IPS-NIHi7 (cell line): ENCODE measurements at regions not wholly inside any gene's neighbourhood (a gene's known extent, or its start where the extent isn't known, plus 50 kb on each side); places are given as distances from the start of the nearest gene placed in this dataset.

Experiments
- DNase-seq: peaks from one replicate; pipeline ENCODE4 v3.0.0; 2012; ENCODE audit warnings: mixed read lengths; ENCODE audit errors: extremely low spot score

GRCh38 chr9:27880156-27880555, 306.9 kb upstream of the C9orf72 start:
- no peak for DNase-seq

DNA sequence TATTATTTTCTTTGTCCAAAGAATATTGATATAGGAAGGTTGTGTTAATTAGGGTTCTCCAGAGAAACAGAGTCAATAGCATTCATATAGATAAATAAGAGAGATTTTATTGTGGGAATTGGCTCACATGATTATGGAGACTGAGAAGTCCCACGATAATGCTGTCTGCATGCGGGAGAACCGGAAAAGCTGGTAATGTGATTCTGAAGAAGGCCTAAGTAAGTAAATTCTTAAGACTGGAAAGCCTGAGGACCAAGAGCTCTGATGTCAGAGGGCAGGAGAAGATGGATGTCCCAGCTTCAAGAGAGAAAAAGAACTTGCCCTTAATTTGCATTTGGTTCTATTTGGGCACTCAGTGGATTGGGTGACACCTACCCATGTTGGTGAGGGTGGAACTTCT, 307.4 kb upstream of the C9orf72 start:
- no peak for DNase-seq

DNA sequence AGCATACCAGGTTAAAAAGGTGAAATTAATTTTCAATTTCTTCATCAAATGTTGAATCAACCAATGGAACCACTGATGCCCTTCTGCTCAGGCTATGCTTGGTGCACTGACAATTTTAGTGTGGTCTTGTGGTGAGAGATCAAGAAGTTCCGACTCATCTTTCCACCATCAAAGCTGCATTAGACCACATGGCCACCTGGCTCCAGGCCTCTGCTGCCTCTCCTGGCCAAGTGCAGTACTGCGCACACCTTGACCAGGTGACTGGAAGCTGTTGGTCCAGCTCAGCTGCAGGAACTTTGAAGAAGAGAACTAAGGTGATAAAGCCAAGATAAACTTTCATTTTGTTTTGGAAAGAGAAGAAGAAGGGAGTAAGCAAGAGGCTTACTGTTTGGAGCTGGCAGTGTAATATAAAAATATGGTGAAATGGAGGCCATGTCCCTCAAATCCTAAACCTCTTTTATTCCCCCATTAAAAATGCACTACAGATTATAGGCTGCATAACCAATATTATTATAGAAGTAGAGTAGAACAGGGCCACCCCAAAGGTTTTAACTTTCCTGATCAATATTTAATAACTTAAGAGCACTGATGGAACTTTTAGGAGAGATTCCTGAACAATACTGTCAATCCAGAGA, 315.5 kb upstream of the C9orf72 start:
- peak; percentile 66 for DNase-seq

- no peak for DNase-seq
These were observed 351.2 kb upstream of the C9orf72 start for GRCh38 chr9:27924502-27924901.

DNA sequence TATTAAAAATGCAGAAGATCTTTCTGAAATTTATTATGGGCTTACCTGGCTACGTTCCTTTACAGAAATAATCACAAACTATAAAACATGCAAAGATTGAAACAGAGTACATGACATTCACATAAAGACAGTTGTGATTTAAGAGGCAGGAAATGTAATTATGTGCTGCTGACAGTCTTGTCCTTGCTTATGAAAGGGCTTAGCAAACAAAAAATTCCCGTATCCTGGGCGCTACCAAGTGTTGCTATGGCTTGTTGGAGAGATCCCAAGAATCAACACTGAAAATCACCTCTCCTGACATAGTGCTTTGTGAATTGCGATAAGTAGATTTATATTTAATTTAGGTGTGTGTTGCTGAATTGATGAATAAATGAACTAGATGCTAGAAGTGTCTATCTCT, 352.5 kb upstream of the C9orf72 start:
- no peak for DNase-seq

DNA sequence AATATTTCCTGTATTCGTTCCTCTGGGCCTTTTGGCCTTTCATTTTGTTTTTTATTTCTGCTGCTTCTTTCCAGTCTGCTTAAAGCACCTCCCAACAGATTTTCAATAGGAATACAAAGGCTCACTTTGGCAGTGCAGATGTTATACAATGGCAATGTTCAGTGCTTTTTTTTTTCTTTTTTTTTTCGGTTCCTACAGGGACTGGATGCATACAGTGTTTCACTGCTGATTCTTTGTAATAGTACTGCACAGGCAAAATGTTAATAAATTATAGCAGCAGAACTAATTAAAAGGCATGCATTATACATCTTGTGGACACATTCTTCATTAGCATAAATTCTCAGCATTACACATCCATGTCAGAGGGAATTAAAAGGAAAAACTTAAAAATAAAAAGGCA, 356.6 kb upstream of the C9orf72 start:
- no peak for DNase-seq

DNA sequence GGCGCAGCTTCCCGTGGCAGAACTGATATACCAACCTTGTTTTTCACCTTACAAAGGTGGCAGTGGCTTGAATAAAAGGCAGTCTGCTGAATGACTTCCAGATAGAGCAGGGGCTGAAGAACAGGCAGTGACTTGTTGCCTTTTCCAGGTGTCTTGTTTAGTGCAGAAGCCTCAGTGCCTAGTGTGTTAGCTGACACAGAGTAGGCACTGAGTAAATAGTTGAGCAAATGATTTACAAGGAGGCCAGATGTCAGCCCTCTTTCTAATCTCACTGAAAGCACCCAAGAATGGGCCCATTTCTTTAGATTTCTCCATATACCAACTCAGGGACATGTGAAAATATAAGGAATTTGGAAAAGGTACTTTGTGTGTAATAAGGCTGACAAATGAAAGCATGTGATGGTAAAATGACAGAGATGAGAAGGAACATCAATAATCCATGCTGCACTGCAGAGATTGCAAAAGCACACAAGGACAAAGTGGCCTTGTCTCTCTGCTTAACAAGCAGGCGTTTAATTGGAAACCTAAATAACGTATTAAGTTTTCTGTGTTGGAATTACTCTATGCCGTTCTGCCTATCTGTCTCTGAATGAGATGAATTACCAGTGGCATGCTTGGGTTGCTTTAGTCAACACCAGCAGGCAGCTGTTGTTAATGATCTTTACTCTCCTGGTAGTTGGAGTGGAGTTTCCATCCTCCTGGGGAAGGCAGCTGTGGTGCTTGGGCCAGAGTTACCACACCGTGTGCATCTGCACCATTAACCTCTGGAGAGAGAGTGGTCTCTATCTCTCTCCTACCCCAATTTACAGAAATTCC, 360.1 kb upstream of the C9orf72 start:
- DNase-seq = no peak

- DNase-seq = no peak
These were observed 361.2 kb upstream of the C9orf72 start for GRCh38 chr9:27934471-27934870.

- no peak for DNase-seq
These were observed 365.9 kb upstream of the C9orf72 start for GRCh38 chr9:27939186-27939585.

GRCh38 chr9:27940535-27940934, 367.3 kb upstream of the C9orf72 start:
- DNase-seq = no peak

- no peak for DNase-seq
These were observed 370.2 kb upstream of the C9orf72 start for GRCh38 chr9:27943501-27943900.

- no peak for DNase-seq
These were observed 372.1 kb upstream of the C9orf72 start for GRCh38 chr9:27945386-27945785.

- DNase-seq = no peak
These were observed 377.1 kb upstream of the C9orf72 start for GRCh38 chr9:27950382-27950781.

- no peak for DNase-seq
These were observed 381.6 kb upstream of the C9orf72 start for GRCh38 chr9:27954858-27955257.

- no peak for DNase-seq
These were observed 390.6 kb upstream of the C9orf72 start for GRCh38 chr9:27963836-27964235.

GRCh38 chr9:27967210-27967609, 393.9 kb upstream of the C9orf72 start:
- no peak for DNase-seq

DNA sequence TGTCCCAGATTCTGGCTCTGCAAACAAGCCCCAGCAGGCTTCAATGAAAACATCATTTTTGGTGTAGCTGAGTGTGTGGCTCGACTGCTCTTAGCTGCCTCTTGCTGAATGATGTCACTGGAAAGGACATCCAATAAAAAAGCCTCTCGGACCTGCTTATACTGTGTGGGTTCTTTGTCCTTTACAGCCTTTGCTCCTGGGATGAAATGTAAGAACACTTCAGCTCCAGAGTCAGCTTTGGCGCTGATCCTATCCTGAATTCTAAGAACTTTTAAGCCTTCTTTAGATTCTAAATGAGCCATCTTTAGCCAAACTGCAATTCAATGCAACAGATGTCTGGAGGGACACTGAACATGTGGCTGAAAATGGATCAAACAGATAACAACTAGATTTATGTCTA, 404.6 kb upstream of the C9orf72 start:
- no peak for DNase-seq

- DNase-seq = no peak
These were observed 412.4 kb upstream of the C9orf72 start for GRCh38 chr9:27985714-27986113.

- no peak for DNase-seq
These were observed 417.2 kb upstream of the C9orf72 start for GRCh38 chr9:27990524-27990923.

DNA sequence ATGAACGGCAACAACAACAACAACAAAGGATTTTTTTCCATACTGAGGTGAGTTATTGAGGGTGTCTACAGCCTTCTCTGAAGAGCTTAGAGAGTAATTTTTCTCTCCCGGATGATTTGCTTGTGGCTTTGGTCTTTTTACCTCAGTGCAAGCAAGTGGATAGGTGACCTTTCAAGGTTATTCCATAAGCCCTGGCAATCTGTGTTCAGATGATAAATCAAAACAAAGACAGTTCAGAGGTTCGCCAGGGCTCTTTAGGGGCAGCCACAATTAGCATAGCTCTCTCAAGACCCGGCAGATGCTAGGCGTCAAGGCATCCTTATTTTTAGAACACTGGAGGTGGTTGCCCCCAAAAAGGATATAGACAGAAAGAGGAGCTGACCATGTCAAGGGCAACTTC, 417.9 kb upstream of the C9orf72 start:
- no peak for DNase-seq

GRCh38 chr9:28001096-28001495, 427.8 kb upstream of the C9orf72 start:
- peak; percentile 20 for DNase-seq

DNA sequence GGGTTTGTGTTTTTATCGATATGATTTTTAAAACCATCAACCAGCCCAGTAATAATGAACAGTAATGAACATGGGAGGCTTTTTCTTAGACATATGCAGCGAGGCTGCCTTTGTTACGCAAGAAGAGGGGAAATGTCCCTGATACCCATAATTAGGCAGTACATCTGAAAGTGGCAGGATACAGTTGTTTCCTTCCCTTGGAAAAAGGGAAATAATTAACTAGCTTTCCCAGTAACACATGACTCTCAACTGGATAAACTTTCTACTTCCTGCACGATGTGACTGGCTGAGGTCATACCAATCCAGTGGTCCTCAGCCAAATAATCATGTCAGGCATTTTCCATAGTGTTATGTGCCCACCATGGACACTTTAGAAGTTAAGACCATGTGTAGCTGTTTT, 431.6 kb upstream of the C9orf72 start:
- DNase-seq = no peak

GRCh38 chr9:28005779-28006178, 432.5 kb upstream of the C9orf72 start:
- no peak for DNase-seq
